ENCODE measurements at regions not wholly inside any gene's neighbourhood (a gene's known extent, or its start where the extent isn't known, plus 50 kb on each side); places are given as distances from the start of the nearest gene placed in this dataset.

DNA sequence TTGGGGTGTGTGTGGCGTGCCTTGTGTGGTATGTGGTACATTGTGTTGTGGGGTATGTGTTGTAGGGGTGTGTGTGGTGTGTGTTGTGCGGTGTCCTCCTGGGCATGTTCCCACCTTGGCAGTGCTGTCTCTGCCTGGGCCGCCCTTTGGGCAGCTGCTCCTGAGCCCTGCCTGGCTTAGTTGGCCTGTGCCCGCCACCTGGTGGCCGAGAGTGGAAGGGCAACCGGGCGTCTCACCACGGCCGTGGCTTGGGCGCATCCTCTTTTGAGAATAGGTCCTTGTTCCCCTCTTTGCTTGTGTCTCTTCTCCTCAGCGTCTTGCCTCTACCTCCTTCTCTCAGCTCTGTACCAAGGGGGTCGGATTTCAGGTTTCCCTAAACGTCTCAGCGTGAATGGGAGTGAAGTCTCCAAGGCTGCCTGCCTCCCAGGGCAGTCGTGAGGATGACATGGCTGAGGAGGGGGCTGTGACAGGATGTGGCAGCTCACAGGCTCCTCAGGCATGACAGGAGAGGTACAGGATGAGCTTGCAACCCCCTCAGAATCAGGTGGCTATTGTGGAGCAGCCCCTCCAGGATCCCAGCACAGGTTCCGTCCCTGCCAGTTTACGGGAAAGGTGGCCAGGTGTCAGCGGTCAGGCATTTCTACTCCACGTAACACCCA, 98.4 kb upstream of the PODXL start:
- TF ChIP-seq CTCF (IDR thresholded peaks at IDR 0.05) (peak; percentile 78 to 96 (median 90)), POLR2A (IDR thresholded peaks at IDR 0.05) (no peak)
- Histone ChIP-seq H3K4me1 (no peaks in the 10 kb centered on the region), H3K36me3 (replicated peaks in 1 of 2; ENCODE audit: insufficient read depth in 1 of 2, low read depth in 2 of 2) (no peaks in the 10 kb centered on the region), H3K27ac (no peak overlapping the region), H3K9me3 (no peaks in the 10 kb centered on the region), H3K27me3 (no peaks in the 10 kb centered on the region), H3K4me3 (no peak overlapping the region)
- peak; percentile 84 to 91 (median 88) for DNase-seq
- ATAC-seq, result peak; percentile 92
- WGBS, 2 donors, result 24 to 25% methylated on average over 15 to 19 of the region's 19 CpGs
- intact Hi-C loops (cut with DNase I), result loop anchor here (5.0 to 10.0 kb wide), 2 partner anchors 90 to 147 kb away; no protein-coding TSS in a partner anchor

DNA sequence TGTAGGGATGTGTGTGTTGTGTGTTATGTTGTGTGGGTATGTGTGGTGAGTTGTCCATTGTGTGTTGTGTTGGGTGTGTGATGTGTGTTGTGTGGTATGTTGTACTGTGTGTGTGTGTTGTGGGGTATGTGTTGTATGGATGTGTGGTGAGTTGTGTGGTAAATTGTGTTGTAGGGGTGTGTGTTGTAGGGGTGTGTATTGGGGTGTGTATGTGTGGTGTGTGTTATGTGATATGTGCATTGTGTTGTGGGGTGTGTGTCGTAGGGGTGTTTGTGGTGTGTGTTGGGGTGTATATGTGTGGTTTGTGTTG, 97.8 kb upstream of the PODXL start:
- ATAC-seq, result no peak
- Histone ChIP-seq H3K4me1 (no peaks in the 10 kb centered on the region), H3K27me3 (no peaks in the 10 kb centered on the region), H3K27ac (no peak overlapping the region), H3K4me3 (no peak overlapping the region), H3K36me3 (replicated peaks in 1 of 2; ENCODE audit: insufficient read depth in 1 of 2, low read depth in 2 of 2) (no peaks in the 10 kb centered on the region), H3K9me3 (no peaks in the 10 kb centered on the region)
- WGBS, 2 donors, result 75% methylated on average over 1 of the region's 1 CpG
- no peak for TF ChIP-seq POLR2A (IDR thresholded peaks at IDR 0.05)
- TF ChIP-seq CTCF (IDR thresholded peaks at IDR 0.05), result no peak
- intact Hi-C loops (cut with DNase I), result loop anchor here (5.0 to 10.0 kb wide), 2 partner anchors 89 to 147 kb away; no protein-coding TSS in a partner anchor
- no peak for DNase-seq

DNA sequence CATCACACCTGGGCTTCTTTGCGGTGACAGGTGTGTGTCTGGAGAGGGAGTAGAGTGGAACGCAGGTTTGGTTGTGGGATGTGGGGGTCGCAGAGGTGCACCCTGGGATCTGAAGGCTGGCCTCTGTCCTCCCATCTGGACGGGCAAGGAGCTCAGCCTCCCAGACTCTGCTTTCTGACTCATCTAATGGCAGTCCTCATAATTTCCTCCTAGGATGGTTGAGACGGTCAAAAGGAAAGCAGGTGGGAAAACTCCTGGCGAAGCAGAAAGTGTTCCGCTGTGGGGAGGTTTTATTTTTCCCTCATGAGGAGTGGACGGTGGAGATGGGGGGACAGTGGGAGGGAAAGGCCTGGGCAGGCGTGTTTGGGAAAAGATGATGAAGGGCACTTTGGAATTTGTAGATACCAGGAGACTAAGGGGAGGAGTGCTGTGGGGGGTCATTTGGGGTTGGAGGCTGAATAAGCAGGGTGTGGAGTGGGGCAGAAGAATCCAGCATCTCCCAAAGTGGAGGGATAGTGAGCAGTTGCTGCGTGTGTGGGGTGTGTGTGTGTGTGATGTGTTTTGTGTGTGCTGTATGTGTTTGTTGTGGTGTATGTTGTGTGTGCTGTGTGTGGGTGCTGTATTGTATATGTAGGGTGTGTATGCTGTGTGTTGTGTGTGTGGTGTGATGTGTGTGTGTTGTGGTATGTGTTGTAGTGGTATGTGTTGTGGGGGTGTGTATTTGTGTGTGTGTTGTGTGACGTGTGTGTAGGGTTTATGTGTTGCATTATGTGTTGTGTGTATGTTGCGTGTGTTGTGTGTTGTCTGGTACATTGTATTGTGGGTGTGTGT, 97.2 kb upstream of the PODXL start:
- Histone ChIP-seq H3K27me3 (no peaks in the 10 kb centered on the region), H3K36me3 (replicated peaks in 1 of 2; ENCODE audit: insufficient read depth in 1 of 2, low read depth in 2 of 2) (no peaks in the 10 kb centered on the region), H3K9me3 (no peaks in the 10 kb centered on the region), H3K27ac (no peak overlapping the region), H3K4me3 (no peak overlapping the region), H3K4me1 (no peaks in the 10 kb centered on the region)
- DNase-seq (no peak), ATAC-seq (no peak)
- intact Hi-C loops (cut with DNase I), result loop anchor here (5.0 to 10.0 kb wide), 2 partner anchors 89 to 146 kb away; no protein-coding TSS in a partner anchor
- TF ChIP-seq POLR2A (IDR thresholded peaks at IDR 0.05) (no peak), CTCF (IDR thresholded peaks at IDR 0.05) (no peak)
- WGBS, 2 donors, result 68 to 72% methylated on average over 12 of the region's 12 CpGs

DNA sequence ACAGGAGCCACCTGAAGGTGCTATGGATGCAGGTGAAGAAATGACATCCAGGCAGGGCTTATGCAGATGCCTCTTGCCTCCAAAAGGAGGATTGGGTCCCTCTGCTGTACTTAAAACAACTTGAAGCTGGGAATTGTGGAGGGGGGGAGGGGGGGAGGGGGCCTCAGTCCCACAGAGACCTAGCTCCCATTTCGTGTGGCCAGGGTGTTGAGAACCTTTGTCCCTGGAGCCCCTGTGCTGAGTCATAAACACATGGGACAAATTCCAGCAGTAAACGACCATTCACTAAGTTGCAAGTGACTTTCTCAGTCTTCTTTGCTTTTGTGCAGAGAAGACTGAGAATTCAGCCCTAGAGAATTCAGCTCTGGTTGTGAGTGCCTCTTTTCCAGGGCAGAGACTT, 96.5 kb upstream of the PODXL start:
- Histone ChIP-seq H3K27ac (no peak overlapping the region), H3K4me3 (no peak overlapping the region), H3K9me3 (no peaks in the 10 kb centered on the region), H3K4me1 (no peaks in the 10 kb centered on the region), H3K27me3 (no peaks in the 10 kb centered on the region), H3K36me3 (replicated peaks in 1 of 2; ENCODE audit: insufficient read depth in 1 of 2, low read depth in 2 of 2) (no peaks in the 10 kb centered on the region)
- intact Hi-C loops (cut with DNase I), result loop anchor here (5.0 to 10.0 kb wide), 2 partner anchors 88 to 146 kb away; no protein-coding TSS in a partner anchor
- ATAC-seq (no peak), DNase-seq (no peak)
- 22 to 25% methylated on average over 2 of the region's 2 CpGs for WGBS, 2 donors
- TF ChIP-seq POLR2A (IDR thresholded peaks at IDR 0.05), result no peak
- no peak for TF ChIP-seq CTCF (IDR thresholded peaks at IDR 0.05)

All from body of pancreas (tissue), 4 donors.